Keratinocyte (primary cell): ENCODE measurements at regions not wholly inside any gene's neighbourhood (a gene's known extent, or its start where the extent isn't known, plus 50 kb on each side); places are given as distances from the start of the nearest gene placed in this dataset.

Experiments
- CTCF ChIP-seq, 3 experiments: IDR thresholded peaks in 1 of 3; conservative IDR thresholded peaks in 1 of 3; optimal IDR thresholded peaks in 1 of 3; 2 replicates in 2 of 3; 3 replicates in 1 of 3; pipeline versions ENCODE3 to v1.5.1; 2011; ENCODE audit warnings: low read length in 3 of 3, mild to moderate bottlenecking in 3 of 3, moderate library complexity in 2 of 3, control low read depth in 1 of 3, inconsistent platforms in 1 of 3; ENCODE audit not compliant: insufficient read depth in 2 of 3; ENCODE audit errors: extremely low read depth in 1 of 3
- EZH2 ChIP-seq: IDR thresholded peaks from one replicate; pipeline ENCODE4 v1.6.1; 2012; ENCODE audit warnings: inconsistent platforms, mild to moderate bottlenecking, low read length, moderate library complexity

GRCh38 chr11:87840786-87841185 is 334.5 kb downstream of the RAB38 start:
- no peak for TF ChIP-seq CTCF (optimal IDR thresholded peaks at IDR 0.05 in 1 of 3, IDR thresholded peaks at IDR 0.05 in 1 of 3, conservative IDR thresholded peaks at IDR 0.05 in 1 of 3; ENCODE audit: extremely low read depth in 1 of 3, insufficient read depth in 2 of 3, low read length in 3 of 3)
- no peak for TF ChIP-seq EZH2
